SIG-M5 treated with dmso at 0.1 percent for 504 hours (cell line): ENCODE measurements at regions not wholly inside any gene's neighbourhood (a gene's known extent, or its start where the extent isn't known, plus 50 kb on each side); places are given as distances from the start of the nearest gene placed in this dataset.

Experiments
- DNase-seq: peaks from one replicate; lab custom pipeline; 2025; ENCODE audit not compliant: unreplicated experiment; lab: John Stamatoyannopoulos, UW

DNA sequence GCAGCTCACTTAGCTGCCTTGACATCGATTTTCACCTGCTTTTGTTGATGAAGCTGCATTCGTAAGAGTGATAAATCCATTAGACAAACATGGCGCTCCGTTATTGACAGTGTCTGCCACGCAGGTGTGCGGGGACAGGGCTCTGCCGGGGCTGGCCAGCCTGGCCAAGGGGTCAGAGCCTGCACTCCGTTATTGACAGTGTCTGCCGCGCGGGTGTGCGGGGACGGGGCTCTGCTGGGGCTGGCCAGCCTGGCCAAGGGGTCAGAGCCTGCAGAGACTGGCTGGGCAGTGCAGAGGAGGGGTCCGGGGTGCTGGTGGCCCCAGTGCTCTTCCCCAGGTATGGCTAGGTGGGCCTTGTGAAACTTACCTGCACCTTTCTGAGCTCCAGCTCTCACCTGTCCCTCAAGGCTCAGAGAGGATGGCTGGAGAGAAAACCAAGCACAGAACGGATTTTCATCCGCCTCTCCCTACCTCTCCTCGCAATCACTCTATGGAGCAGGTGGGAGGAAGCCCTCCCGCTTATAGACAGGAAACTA, 101.6 kb upstream of the B3GAT1 start:
- DNase-seq: no peak

DNA sequence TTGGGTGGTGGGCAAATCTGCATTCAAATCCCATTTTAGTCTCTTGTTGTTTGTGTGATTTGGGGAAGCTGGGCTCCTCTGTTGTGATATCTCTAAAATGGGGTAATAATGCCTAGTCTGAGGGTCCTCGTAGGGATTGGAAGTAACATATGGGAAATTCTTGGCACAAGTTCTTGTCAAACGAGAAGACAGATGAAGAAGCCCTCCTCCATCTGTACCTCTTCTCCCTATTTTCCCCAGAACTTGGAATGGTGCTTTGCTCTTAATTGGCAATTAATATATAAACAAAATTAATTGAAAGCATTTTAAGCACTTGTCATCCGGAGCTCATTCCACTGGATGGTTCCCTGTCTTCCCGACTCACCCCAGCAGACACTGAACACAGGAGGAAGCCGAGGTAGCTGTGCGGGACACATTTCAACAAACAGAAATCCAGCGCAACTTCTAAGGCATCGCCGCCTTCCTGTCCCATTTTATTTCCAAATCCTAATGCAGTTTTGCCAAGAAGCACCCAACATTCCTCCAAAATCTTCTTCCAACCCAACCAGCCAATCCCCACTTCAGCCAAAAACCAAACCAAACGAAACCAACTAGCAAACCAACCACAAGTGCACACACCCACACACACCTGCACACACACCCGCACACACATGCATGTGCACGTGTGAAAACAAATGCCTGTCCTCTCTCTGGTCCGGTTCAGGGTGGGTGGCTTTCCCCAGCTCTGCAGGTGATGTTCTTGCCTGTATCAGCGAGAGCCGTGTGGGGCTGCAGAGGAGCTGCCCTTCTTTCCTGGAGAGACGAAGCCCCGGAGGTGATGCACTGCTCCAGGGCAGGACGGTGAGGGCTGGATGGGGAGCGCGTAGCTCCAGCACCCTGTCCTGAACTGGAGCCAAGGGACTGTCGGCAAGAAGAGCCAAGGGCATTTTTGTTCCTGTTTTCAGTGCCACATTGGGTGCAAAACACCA, 100.8 kb upstream of the B3GAT1 start:
- DNase-seq: no peak

DNA sequence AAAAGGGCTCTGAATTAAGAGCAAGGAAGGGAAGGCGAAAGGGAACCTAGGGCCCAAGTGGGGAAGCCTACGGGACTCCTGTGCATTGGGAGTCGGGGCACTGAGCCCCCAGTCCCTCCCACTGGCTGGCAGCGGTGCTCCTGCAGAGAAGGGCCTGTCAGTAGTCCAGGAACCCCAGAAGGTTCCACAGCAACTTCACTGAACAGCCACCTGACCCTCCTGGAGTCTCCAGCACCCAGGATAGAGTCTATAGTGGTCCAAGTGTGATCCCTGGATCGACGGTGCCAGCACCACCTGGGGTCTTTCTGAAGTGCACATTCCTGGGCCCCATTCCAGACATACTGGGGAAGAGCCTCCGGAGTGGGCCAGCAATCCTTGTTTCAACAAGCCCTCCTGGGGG, 100.0 kb upstream of the B3GAT1 start:
- no peak for DNase-seq

DNA sequence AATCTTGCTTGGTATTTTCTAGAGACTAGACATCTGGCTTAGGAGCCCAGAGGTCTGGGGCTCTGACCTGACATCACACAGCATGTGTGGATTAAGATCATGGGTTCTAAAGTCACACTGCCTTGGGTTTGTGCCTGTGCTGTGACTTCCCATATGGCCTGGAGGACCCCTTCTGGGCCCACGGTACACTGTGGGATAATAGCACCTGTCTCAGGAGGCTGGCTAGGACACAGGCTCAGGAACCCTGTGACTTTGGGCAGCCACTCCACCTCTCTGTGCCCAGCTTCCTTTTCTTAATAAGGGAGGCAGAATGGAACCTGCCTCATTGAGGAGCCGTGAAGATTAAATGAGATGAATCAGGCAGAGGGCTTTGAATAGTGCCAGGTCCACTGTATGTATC, 99.2 kb upstream of the B3GAT1 start:
- no peak for DNase-seq

DNA sequence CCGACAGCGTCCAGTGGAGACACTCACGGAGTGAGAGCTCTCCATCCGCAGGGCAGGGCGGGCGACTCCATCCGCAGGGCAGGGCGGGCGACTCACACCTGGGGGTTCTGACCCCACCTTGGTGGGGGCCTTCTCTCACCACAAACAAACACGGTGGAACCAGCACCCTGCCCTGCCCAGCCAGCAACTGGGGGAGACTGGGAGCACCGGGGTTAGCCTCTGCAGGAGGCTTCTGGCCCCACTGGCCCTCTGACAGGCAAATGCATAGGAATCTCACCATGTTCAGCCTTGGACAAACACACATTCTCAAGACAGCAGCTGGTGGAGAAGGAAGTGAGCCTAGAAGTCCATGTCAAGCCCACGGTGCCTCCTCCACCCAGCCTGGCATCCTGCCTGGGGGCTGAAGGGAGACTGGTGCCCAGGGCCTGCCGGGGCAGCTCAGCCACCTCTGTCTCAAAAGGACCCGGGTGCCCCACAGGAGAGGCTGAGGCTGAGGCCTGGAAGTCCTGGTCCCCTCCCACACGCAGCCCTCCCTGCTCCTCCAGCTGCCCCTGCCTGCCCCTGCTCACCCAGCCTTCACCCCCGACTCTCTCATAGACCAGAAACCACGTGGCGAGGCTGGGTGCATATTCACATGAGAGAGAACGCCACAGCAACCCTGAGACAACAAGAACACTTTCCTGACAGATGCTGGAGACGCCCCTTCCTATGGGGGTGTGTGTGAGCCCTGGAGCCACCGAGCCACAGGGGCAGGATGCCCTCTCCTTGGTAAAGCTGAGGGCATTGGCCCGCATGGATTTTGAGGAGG, 98.4 kb upstream of the B3GAT1 start:
- DNase-seq: no peak

DNA sequence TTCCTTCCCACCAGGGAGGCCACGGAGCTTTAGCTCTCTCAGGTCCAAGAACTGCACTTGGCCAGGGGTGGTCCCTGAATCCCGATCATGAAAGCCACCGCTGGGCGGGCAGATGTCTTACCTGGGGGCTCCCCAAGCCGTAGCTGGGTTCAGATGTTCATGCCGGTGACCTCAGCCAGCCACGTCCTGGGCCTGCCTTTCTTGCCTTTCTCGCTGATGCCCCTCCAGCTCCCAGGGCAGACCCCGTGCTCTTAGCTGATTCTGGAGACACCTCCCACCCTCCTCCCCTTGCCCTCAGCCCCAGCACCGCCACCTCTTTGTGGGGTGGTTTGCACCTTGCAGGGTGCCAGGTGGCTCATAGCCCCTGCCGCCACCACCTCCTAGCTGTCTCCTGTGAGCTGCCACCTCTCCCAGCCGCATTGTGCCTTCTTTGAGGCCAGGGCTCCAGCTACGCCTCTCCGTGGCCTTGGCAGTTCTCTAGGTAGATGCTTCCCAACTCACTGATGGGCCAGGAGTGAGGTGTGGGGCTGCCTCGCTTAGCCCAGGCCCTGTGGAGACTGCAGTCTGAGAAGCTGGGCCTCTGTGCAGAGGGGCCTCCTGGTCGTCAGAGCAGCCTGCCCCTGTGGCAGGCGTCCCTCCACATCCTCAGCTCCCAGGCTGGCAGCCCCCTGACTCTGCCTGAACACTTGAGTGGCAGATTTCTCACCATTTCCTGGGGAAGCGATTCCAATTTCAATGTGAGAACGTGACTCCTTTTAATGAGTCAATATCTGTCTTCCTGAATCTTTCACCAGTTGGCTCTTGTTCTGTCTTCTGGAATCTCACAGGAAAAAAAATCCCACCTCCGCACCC, 97.6 kb upstream of the B3GAT1 start:
- no peak for DNase-seq

DNA sequence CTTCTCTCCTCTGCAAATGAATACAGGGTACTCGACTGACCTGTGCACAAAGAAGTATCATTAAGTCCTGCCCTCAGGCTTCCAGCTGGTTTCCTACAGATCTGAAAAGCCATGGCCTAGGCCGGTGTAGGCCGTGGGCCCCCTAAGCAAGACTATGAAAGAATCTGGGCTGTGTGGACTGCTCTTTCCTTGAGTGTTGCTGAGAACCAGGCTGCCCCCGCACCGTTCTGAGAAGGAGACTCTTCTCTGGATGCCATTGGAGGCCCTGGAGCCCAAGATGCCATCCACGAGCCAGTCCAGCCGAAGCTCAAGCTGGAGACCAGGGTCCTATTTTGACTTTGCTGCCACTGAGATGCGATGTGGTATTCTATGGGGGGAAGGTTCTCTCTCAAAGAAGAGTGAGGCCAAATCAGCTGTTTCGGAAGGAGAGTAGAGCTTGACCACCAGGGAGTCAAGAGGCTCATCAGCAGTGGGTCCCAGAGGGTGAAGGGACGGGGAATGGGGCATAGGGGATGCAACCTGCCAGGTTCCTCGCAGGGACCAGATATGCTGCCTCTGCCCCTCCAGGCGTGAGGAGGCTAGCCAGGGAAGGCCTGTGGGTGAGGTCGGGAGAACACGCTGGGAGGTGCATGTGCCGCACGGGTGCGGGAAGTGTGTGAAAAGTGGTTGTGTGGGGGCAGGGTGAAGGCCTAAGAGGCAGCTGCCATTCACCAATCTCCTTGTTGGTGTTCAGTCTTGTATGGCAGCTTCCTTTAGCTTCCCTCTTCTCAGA, 96.4 kb upstream of the B3GAT1 start:
- DNase-seq: no peak

DNA sequence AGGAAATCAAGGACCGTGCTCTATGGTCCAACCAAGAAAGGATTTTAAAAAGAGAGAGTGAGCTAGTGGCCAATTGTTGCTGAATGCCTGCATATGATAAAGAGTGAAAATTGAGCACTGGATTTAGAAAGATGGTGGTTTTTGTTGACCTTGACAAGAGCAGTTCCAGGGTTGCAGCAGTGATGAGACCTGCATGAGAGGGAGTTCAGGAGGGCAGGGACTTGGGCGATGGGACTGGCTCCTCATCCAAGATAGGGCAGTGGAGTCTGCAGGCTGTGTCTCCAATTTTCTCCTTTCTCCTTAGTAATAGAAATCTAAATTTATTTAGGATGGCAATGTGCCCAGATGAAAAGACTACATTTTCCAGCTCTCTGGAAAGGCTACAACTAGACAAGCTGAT, 94.0 kb upstream of the B3GAT1 start:
- DNase-seq: no peak

DNA sequence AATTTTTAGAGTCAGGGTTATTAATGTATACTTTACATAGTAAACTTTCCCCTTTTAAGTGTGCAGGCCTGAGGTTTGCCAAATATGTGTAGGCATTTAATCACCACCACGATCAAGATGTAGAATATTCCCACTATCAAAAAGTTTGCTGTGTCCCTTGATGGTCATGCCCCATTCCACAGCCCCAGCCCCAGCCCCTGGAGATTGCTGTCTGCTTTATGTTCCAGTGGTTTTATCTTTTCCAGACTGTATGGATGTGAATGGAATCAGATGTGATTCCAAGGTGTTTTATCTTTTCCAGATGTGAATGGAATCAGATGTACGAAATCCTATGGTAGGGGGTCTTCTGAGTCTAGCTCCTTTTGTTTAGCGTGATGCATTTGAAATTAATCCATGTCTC, 93.1 kb upstream of the B3GAT1 start:
- no peak for DNase-seq

DNA sequence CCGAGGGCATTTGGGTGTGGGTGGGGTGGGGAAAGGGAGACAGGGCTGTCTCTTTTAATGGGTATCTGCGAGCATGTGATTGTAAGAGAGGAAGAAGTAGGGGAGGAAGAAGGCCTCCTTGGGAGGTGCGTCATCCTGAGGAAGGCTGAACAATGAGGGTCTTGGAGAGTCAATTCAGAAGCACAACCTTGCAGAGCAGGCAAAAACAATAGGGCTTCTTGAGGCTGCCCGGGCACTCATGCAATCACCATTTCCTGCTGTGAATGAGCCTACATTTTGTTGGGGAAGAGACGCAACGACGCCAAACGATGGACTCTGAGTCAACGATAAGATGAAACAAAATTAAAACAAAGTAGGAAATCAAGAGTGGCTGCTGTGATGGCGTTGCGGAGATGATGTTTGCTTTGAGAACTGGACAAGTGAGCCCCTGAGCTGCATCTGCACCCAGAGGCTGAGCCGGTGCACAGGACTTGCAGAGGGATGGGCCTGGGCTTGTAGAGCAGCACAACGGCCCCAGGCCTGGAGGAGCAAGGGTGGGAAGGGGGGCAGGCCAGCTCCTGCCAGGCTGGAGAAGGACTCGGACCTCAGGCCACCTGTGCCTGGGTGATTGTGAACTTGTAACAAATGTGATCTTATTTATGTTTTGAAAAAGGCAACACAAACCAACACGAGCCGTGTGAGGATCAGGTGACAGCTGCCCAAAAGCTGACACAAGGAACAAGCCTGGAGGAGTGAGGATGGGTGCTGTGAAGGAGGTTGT, 92.3 kb upstream of the B3GAT1 start:
- no peak for DNase-seq

DNA sequence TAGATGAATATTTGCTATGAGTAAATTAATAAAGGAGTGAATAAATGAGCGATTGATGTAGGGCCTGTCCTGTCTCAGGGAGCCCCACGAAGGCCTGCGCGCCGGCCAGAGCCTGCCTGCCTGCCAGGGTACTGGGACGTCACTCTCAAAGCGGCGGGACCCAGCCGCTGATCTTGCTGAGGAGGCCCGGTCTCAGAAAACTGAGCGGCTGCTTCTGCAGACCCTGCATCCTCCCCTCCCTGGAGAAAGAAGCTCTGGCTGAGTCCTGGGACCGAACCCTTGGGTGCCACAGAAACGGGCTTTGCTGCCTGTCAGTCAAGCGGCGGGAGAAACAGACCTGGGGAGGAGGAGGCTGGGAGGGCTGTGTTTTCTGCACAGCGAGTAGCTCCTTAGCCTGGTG, 91.6 kb upstream of the B3GAT1 start:
- no peak for DNase-seq

DNA sequence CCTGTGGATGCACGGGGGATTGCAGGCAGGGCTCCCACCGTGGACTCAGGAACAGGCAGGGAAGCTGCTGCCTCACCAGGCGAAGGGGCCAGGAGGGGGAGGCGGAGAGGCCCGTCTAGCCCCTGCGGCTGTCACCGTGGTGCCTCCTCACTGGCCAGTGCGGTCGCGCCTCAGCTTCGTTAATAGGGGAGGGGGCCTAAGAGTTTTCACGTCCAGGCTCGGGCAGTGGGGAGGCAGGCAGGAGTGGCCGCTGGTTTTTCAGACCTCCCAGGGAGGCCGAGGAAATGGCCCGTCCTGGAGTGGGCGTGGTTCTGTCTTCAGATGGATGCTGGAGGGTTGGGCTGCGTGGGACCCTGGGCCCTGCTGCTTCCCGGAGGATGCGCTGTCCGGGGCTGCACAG, 91.1 kb upstream of the B3GAT1 start:
- DNase-seq: no peak

DNA sequence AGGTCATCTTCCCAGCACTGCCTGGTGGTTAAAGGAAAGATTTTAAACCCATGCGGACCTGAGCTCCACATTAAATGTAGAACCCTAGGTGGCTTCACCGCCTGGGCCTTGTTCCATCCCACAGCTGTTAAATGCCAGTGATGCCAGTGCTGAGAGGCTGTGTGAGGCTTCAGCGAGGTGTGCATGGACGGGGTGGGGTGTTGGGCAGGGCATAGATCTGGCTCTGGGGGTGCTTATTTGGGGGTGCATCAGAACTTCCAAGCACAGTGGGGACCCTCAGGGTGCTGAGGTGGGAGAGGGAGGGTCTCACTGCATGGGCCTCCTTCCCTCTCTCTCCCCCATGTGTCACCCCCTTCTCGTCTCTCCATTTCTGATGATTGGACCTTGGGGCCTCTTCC, 90.1 kb upstream of the B3GAT1 start:
- no peak for DNase-seq

DNA sequence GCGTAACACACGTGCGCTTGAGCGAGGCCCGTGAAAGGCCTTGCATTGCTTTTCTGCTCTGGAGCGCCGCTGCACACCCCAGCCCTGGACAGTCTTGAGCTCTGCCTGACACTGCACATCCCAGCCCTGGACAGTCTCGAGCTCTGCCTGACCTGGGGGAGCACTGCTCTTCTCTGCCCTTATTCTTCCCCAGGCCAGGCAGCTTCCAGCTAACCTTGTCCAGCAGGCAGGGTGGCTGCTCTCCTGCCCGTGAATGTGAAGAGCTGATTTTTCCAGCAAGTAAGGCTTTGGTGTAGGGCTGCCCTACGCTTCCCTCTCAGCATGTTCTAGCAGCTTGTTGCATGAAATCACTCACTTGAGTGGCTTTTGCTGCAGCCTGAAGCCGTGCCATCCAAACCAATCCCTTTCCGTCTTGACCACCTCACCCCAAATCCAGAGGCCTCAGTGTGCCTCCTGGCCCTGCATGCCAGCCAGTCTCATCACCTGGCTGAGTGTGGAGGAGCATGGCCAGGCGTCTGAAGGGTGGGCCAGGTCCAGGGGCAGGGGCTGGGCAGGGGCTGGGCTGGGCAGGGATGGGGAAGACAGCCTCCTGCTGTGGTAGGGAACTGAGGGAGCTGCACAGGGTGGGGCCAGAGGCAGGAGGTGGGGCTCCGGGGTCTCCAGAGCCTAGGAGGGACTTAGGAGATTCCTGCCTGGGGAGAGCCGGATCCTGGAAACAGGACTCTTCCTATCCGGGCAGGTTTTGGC, 89.5 kb upstream of the B3GAT1 start:
- no peak for DNase-seq

DNA sequence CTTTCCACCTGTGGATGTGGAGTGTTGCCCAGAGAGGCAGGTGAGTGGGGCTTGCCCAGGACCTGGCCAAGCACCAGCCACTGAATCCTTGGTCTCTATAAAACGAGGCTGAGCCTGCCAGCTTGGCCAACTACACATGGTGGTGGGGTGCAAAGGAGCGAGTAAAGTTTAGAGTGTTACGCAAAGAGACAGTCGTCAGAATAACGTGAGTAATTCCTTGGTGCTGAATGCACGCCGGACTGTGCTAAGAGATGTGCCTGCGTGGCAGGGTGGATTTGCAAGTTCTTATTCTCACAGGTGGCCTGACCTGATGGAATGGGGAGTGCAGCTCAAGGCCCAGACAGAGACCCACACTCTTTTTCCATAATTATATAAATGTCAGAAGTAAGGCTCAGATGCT, 88.6 kb upstream of the B3GAT1 start:
- no peak for DNase-seq

DNA sequence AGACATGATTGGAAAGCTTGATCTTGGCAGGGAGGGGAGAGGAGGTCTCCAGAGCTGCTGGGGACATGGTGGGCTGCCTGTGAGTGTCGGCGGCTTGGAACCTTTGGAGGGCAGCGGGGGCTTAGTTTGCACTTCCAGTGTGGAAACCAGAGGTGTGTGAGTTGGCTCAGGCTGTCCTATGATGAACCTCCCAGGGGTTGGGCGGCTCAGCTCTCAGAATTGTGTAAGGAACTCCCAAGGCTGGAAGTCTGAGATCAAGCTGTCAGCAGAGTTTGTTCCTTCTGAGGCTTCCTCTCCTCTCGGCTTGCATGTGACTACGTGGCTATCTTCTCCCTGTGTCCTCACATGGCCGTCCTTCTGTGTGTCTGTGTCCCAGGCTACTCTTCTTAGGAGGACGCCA, 87.9 kb upstream of the B3GAT1 start:
- no peak for DNase-seq

DNA sequence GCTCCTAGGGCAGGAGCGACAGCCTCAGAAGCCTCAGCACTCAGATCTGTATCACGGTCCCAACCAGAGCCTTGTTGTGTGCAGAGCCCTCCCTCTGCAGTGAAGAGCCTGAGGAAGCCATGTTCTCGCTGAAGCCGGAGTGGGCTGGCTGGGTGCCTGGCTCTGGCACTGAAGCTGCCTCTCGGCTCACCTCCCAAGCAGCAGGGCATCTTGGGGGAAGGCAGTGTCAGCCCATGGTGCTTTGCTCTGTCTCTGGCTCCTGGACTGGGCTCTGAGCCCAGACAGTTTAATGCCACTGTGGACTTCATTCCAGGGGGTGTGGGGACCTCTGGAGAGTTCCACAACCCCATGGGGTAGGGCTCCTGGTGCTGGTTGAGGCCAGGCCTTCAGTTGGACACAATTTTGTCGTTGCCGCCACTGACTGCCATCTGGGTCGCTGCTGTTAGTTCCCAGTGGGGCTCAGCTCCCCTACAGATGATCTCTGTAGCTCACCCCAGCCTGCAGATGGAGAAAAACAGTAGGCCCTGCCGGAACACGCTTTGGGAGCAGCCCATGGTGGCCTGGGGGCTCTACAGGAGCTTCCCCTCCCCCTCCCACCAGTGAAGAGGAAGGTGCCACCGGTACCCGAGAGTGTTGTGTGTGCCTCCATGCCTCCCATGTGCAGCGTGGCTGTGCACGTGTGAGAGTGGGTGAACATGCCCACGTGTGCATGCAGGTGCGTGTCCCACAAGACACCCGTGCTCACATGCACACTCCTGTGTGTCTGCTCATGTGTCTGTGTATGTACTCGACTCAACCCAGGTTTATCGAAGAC, 86.5 kb upstream of the B3GAT1 start:
- DNase-seq: no peak

DNA sequence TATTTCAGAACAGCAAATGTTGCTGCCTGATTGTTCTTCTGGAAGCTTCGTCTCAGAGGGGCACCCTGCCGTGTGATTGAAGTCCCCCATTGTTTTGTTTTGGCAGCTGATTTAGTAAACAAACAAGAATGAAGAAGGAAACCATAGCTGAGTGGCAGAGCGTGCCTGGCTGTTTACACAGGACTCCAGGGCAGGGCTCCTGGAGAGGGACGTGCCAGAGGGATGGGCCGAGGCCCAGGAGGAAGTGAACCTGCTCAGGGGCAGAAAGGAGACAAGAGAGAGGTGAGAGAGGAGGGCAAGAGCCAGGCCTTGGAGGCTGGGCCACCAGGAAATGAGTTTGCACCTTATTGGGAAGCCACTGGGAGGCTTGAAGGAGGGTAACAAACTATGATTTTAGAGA, 85.5 kb upstream of the B3GAT1 start:
- no peak for DNase-seq
